ENCODE measurements at regions not wholly inside any gene's neighbourhood (a gene's known extent, or its start where the extent isn't known, plus 50 kb on each side); places are given as distances from the start of the nearest gene placed in this dataset.

DNA sequence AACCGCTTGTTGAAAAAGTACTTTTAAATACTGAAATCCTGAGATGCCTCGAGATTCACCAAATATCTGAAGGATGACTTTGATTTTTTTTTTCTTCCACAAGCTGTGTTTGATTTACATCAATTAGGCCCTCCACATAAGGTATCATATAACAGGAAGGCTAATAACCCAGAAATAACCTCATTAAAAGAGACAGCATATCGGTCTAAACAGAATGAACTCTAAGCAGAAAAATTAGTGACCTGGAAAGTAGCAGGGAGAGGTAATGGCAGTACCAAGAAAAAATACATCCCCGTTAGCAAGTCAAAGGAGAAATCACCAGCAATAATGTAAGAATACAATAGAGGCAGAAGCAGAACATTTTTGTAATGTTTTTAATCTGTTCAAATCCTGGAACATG is 452.4 kb upstream of the TSHZ3 start:
- Histone ChIP-seq H3K4me2 (ENCODE audit: low read length) (no peak overlapping the region), H3K9me3 (replicated peaks; ENCODE audit: low read length) (no peaks in the 10 kb centered on the region)

GRCh38 chr19:31803835-31804446 is 454.7 kb upstream of the TSHZ3 start:
- no peaks in the 10 kb centered on the region for H3K4me1 ChIP-seq (ENCODE audit: control insufficient read depth, insufficient read depth, low read length)
- no peaks in the 10 kb centered on the region for H3K9me3 ChIP-seq (replicated peaks; ENCODE audit: low read length)
- H3K4me2 ChIP-seq (ENCODE audit: low read length), result no peak overlapping the region
- H3K4me3 ChIP-seq (ENCODE audit: low read length), result no peak overlapping the region
- H3K9ac ChIP-seq (ENCODE audit: low read depth, low read length), result no peak overlapping the region
- H3K27me3 ChIP-seq (ENCODE audit: control insufficient read depth, insufficient read depth, low read length), result no peaks in the 10 kb centered on the region
- H3K36me3 ChIP-seq (ENCODE audit: insufficient read depth, low read length), result no peaks in the 10 kb centered on the region

More for the DNA sequence above, 452.4 kb upstream of the TSHZ3 start:
- no peak overlapping the region for H3K4me3 ChIP-seq (ENCODE audit: low read length)
- H3K27me3 ChIP-seq (ENCODE audit: control insufficient read depth, insufficient read depth, low read length), result no peaks in the 10 kb centered on the region
- H3K4me1 ChIP-seq (ENCODE audit: control insufficient read depth, insufficient read depth, low read length), result no peaks in the 10 kb centered on the region
- no peak overlapping the region for H3K9ac ChIP-seq (ENCODE audit: low read depth, low read length)
- H3K36me3 ChIP-seq (ENCODE audit: insufficient read depth, low read length), result no peaks in the 10 kb centered on the region

DNA sequence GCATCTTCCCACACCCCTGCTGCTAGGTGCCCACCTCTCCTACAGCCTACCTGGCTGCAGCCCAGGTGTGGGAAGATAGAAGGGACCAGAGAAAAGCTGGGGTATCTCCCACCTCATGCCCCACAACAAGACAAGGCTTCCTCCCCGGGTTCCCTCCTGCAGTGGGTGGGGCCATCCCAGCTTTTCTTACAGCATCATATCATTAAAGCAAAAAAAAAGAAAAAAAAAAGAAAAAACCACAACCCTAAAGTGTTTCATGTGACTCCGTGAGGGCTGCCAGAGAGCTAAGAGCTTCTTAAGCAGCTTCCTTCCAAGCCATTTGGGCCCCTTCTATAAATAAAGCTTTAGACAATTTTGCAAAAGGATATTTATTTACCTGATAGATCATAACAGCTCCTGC is 455.4 kb upstream of the TSHZ3 start:
- H3K4me3 ChIP-seq (ENCODE audit: low read length), result no peak overlapping the region
- H3K4me1 ChIP-seq (ENCODE audit: control insufficient read depth, insufficient read depth, low read length), result no peaks in the 10 kb centered on the region
- H3K4me2 ChIP-seq (ENCODE audit: low read length), result no peak overlapping the region
- no peaks in the 10 kb centered on the region for H3K9me3 ChIP-seq (replicated peaks; ENCODE audit: low read length)
- H3K9ac ChIP-seq (ENCODE audit: low read depth, low read length), result no peak overlapping the region
- no peaks in the 10 kb centered on the region for H3K27me3 ChIP-seq (ENCODE audit: control insufficient read depth, insufficient read depth, low read length)
- H3K36me3 ChIP-seq (ENCODE audit: insufficient read depth, low read length), result no peaks in the 10 kb centered on the region

DNA sequence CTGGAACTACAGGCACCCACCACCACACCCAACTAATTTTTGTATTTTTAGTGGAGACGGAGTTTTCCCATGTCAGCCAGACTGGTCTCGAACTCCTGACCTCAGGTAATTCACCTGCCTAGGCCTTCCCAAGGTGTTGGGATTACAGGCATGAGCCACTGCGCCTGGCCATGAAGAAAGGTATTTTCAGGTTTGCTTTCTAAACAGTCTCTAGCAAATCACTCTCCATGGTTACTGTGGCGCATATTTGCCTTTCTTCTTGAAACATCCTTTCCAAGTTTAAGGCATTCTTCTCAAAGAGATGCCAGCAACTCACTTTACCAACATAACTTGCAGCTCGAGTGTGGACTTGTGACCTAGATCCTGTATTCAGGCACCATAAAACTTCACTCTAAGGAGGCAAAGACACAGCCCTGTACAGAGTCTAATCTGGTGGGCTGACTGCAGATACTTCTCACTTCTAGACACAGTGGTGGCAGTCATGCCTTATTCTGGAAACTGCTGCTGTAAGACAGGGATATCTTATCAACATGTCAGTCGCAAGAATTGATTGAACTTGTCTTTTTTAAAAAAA is 461.4 kb upstream of the TSHZ3 start:
- no peak overlapping the region for H3K4me3 ChIP-seq (ENCODE audit: low read length)
- no peaks in the 10 kb centered on the region for H3K36me3 ChIP-seq (ENCODE audit: insufficient read depth, low read length)
- H3K4me2 ChIP-seq (ENCODE audit: low read length), result no peak overlapping the region
- no peak overlapping the region for H3K9ac ChIP-seq (ENCODE audit: low read depth, low read length)
- H3K27me3 ChIP-seq (ENCODE audit: control insufficient read depth, insufficient read depth, low read length), result no peaks in the 10 kb centered on the region
- H3K9me3 ChIP-seq (replicated peaks; ENCODE audit: low read length), result no peaks in the 10 kb centered on the region
- no peaks in the 10 kb centered on the region for H3K4me1 ChIP-seq (ENCODE audit: control insufficient read depth, insufficient read depth, low read length)

- Histone ChIP-seq H3K9ac (ENCODE audit: low read depth, low read length) (no peak overlapping the region), H3K4me2 (ENCODE audit: low read length) (no peak overlapping the region), H3K36me3 (ENCODE audit: insufficient read depth, low read length) (no peaks in the 10 kb centered on the region), H3K4me3 (ENCODE audit: low read length) (no peak overlapping the region), H3K9me3 (replicated peaks; ENCODE audit: low read length) (no peaks in the 10 kb centered on the region), H3K4me1 (ENCODE audit: control insufficient read depth, insufficient read depth, low read length) (no peaks in the 10 kb centered on the region), H3K27me3 (ENCODE audit: control insufficient read depth, insufficient read depth, low read length) (no peaks in the 10 kb centered on the region)
Observed at GRCh38 chr19:31817971-31818797, 468.9 kb upstream of the TSHZ3 start.

DNA sequence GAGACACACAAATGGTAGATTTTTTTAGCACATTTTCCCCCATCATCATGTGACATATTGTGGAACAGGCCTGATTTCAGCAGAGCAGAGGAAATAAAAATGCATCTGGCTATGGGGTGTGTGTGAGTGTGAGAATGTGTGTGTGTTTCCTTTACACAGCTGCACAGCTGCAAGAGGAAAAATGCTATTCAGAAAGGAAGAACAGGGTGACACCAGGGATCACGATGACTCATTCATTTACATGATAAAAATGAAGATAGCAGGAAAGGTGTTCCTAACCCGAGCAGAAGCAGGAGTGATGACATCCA is 469.5 kb upstream of the TSHZ3 start:
- Histone ChIP-seq H3K4me2 (ENCODE audit: low read length) (no peak overlapping the region), H3K9ac (ENCODE audit: low read depth, low read length) (no peak overlapping the region), H3K36me3 (ENCODE audit: insufficient read depth, low read length) (no peaks in the 10 kb centered on the region), H3K4me3 (ENCODE audit: low read length) (no peak overlapping the region), H3K9me3 (replicated peaks; ENCODE audit: low read length) (peaks cover 4% of the 10 kb centered on the region), H3K27me3 (ENCODE audit: control insufficient read depth, insufficient read depth, low read length) (no peaks in the 10 kb centered on the region), H3K4me1 (ENCODE audit: control insufficient read depth, insufficient read depth, low read length) (no peaks in the 10 kb centered on the region)

DNA sequence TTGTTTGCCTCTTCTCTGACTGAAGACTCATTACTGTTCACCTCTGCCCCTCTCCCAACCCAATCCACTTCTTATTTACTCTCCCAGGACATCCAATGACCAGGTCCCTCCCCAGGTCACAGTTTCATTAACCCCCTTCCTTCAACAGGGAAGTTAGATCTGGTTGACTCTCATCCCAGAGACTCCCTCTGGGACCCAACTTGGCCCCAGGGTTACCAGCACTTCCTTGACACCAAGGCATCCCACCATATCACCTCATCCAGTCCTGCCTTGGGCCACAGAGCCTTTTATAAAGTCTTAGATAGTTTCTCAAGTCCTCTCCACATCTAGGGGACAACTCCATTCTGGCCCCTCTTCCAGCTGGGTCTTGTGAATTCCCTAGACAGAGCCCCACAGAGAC is 470.6 kb upstream of the TSHZ3 start:
- no peaks in the 10 kb centered on the region for H3K27me3 ChIP-seq (ENCODE audit: control insufficient read depth, insufficient read depth, low read length)
- no peaks in the 10 kb centered on the region for H3K4me1 ChIP-seq (ENCODE audit: control insufficient read depth, insufficient read depth, low read length)
- H3K4me2 ChIP-seq (ENCODE audit: low read length), result no peak overlapping the region
- H3K36me3 ChIP-seq (ENCODE audit: insufficient read depth, low read length), result no peaks in the 10 kb centered on the region
- H3K4me3 ChIP-seq (ENCODE audit: low read length), result no peak overlapping the region
- H3K9ac ChIP-seq (ENCODE audit: low read depth, low read length), result no peak overlapping the region
- peaks cover 4% of the 10 kb centered on the region for H3K9me3 ChIP-seq (replicated peaks; ENCODE audit: low read length)

DNA sequence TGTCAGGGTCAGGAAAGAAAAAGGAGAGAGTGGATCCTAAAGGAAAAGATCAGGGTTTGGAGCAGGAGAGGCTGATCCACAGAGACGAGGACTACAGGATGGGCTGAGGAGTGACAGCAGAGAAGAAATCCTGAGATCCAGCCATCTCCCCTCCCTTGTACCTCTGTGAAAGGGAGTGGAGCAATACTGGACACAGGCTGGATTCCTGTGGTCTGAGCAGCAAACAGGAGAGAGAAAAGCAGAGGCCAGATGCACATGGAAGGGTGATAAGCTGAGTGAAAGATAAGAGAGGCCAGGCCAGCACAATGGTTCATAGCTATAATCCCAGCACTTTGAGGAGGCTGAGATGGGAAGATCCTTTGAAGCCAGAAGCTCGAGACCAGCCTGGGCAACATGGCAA is 472.1 kb upstream of the TSHZ3 start:
- H3K4me2 ChIP-seq (ENCODE audit: low read length), result no peak overlapping the region
- H3K36me3 ChIP-seq (ENCODE audit: insufficient read depth, low read length), result no peaks in the 10 kb centered on the region
- peaks cover 4% of the 10 kb centered on the region for H3K9me3 ChIP-seq (replicated peaks; ENCODE audit: low read length)
- no peak overlapping the region for H3K9ac ChIP-seq (ENCODE audit: low read depth, low read length)
- no peak overlapping the region for H3K4me3 ChIP-seq (ENCODE audit: low read length)
- H3K27me3 ChIP-seq (ENCODE audit: control insufficient read depth, insufficient read depth, low read length), result no peaks in the 10 kb centered on the region
- H3K4me1 ChIP-seq (ENCODE audit: control insufficient read depth, insufficient read depth, low read length), result no peaks in the 10 kb centered on the region

DNA sequence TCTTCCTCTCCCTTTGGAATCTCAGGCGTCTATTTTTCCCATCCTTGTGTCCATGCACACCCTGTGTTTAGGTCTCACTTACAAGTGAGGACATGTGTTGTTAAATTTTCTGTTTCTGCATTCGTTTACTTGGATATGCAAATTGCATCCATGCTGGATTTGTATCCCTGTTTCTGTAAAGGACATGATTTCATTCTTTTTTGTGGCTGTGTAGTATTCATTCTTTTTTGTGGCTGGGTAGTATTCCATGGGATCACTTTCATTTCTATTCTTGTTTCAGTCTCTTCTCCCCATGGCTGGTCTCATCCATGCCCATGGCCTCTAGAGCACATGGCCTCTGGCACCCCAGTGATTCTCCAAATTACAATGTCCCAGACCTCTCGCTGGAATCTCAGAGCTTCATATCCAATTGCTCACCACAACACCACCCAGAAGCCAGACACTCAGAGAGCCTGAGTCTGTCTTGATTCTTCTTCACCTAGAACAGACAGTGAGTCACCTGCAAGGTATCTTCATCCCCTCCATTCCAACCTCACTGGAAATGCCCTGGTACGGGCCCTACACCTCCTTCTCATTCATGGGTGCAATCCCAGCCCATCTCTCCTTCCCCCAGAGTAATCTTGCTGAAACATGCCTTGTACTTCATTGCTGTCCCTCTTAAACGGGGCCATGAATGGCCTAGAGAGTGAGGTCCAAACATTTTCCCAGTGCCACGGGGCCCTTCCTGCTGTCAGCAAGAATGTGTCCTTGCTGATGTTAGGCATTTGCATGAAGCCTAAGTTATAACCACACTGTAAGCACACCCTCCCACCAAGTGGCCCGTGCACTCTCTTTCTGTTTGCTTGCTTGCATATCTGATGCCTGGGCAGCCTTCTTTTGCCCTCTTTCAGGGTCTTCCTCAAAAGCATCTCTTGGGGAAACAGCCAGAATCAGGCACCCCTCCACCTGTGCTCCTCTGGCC is 476.2 kb upstream of the TSHZ3 start:
- peaks cover 4% of the 10 kb centered on the region for H3K9me3 ChIP-seq (replicated peaks; ENCODE audit: low read length)
- no peaks in the 10 kb centered on the region for H3K4me1 ChIP-seq (ENCODE audit: control insufficient read depth, insufficient read depth, low read length)
- no peak overlapping the region for H3K4me3 ChIP-seq (ENCODE audit: low read length)
- no peaks in the 10 kb centered on the region for H3K36me3 ChIP-seq (ENCODE audit: insufficient read depth, low read length)
- H3K4me2 ChIP-seq (ENCODE audit: low read length), result no peak overlapping the region
- H3K27me3 ChIP-seq (ENCODE audit: control insufficient read depth, insufficient read depth, low read length), result no peaks in the 10 kb centered on the region
- H3K9ac ChIP-seq (ENCODE audit: low read depth, low read length), result no peak overlapping the region

GRCh38 chr19:31826325-31826724 is 477.1 kb upstream of the TSHZ3 start:
- no peaks in the 10 kb centered on the region for H3K4me1 ChIP-seq (ENCODE audit: control insufficient read depth, insufficient read depth, low read length)
- no peaks in the 10 kb centered on the region for H3K36me3 ChIP-seq (ENCODE audit: insufficient read depth, low read length)
- peaks cover 4% of the 10 kb centered on the region for H3K9me3 ChIP-seq (replicated peaks; ENCODE audit: low read length)
- H3K27me3 ChIP-seq (ENCODE audit: control insufficient read depth, insufficient read depth, low read length), result no peaks in the 10 kb centered on the region
- H3K4me3 ChIP-seq (ENCODE audit: low read length), result no peak overlapping the region
- H3K4me2 ChIP-seq (ENCODE audit: low read length), result no peak overlapping the region
- no peak overlapping the region for H3K9ac ChIP-seq (ENCODE audit: low read depth, low read length)

GRCh38 chr19:31831421-31832175 is 482.4 kb upstream of the TSHZ3 start:
- no peak overlapping the region for H3K9ac ChIP-seq (ENCODE audit: low read depth, low read length)

More at GRCh38 chr19:31831421-31832175, 482.4 kb upstream of the TSHZ3 start:
- no peaks in the 10 kb centered on the region for H3K9me3 ChIP-seq (replicated peaks; ENCODE audit: low read length)
- H3K4me1 ChIP-seq (ENCODE audit: control insufficient read depth, insufficient read depth, low read length), result no peaks in the 10 kb centered on the region
- H3K36me3 ChIP-seq (ENCODE audit: insufficient read depth, low read length), result no peaks in the 10 kb centered on the region
- H3K4me2 ChIP-seq (ENCODE audit: low read length), result no peak overlapping the region
- H3K27me3 ChIP-seq (ENCODE audit: control insufficient read depth, insufficient read depth, low read length), result no peaks in the 10 kb centered on the region
- no peak overlapping the region for H3K4me3 ChIP-seq (ENCODE audit: low read length)

All from skeletal muscle satellite cell (primary cell).